HG02885 (cell line): ENCODE measurements at regions not wholly inside any gene's neighbourhood (a gene's known extent, or its start where the extent isn't known, plus 50 kb on each side); places are given as distances from the start of the nearest gene placed in this dataset.
A peak's percentile ranks its signal among the peaks of the same experiment; 100 is the strongest.

ENCODE experiments used
- ATAC-seq: cut with Tn5 transposase; IDR thresholded peaks from one replicate; pipeline ENCODE4 v1.9.1; 2021; ENCODE audit warnings: mild to moderate bottlenecking; ENCODE audit not compliant: unreplicated experiment, poor library complexity

DNA sequence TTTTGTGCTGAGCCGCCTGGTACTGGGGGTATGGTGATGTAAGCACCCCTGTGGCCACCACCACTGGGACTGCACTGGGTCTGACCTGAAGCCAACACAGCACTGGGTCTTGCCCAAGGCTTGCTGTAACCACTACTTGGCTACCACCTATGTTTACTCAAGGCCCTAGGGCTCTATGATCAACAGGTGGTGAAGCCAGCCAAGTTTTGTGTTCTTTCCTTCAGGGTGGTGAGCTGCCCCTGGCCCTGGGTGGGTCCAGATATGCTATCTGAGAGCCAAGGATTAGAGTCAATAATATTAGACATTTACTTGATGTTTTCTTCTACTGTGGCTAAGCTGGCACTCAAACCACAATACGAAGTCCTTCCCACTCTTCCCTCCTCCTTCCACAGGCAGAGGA lies 55.1 kb upstream of the PAGE4 start:
- no peak for ATAC-seq

DNA sequence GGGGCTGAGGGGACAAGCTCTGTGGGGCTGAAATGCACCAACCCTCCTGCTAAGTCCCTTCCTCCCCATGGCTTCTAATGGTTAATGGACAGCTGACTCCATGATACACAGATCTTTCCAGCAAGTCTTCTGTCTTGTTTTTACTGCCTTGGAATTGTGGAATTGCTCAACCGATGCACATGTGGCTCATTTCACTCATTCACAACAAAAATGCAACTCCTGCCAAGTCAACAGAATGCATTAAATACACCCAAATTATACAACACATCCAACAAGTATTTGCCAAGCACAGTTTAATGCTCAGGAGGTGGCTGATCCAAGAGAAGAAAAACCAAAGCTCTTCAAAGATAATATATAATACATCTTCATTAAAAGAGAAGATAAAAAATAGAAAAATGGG lies 61.9 kb upstream of the PAGE4 start:
- no peak for ATAC-seq

GRCh38 chrX:49762175-49762720 lies 66.5 kb upstream of the PAGE1 start:
- ATAC-seq = no peak

- no peak for ATAC-seq
Observed at GRCh38 chrX:49761481-49761880, 65.7 kb upstream of the PAGE1 start.

DNA sequence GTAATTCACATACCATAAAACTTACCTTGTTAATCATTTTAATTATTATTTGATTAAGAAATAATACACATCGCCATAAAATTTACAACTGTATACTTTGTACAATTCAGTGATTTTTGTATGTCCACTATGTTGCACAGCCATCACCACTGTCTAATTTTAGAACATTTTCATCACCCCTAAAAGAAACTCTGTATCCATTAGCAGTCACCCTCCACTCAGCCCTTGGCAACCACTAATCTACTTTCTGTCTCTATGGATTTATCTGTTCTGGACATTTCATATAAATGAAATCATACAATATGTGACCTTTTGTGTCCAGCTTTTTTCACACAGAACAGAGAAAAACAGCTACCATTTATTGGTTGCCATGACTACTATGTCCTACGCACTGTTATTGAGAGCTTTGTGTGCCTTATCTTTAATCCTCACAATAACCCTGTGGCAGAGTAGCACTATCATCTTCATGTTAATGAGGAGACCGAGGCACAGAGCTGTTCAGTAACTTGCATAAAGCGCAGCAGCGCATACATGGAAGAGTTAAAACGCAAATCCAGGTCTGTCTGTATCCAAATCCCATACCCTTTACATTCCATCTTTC lies 64.6 kb upstream of the PAGE1 start:
- no peak for ATAC-seq

GRCh38 chrX:49756692-49757091 lies 60.9 kb upstream of the PAGE1 start:
- ATAC-seq = no peak

DNA sequence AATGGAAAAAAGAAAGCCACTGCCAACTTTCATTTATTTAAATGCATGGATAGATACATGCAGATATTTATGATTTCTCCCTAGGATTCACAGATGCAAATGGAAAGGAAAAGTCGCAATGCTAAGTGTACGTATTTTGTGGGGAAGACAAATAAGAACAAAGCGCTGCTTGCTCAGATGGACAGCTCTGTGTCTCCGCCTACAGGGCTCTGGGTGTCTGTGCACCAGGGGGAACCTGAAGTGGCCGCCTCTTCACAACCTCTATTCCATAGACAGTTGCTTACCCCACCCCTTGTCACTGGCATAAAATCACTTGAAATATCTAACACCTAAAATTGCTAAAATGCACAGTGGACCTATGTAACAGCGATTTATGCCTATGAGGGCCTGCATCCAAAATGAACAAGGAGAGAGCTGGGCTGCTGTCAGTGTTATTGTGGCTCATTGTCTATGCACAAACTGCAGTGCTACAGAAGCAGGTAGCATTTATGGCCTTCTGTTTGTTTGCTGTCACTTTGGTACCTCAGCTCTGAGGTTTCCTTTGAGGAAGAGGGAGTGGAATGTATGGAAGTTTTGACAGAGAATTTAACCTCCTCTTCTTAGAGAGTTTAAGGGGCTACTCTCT lies 58.6 kb upstream of the PAGE1 start:
- peak; percentile 76 for ATAC-seq

DNA sequence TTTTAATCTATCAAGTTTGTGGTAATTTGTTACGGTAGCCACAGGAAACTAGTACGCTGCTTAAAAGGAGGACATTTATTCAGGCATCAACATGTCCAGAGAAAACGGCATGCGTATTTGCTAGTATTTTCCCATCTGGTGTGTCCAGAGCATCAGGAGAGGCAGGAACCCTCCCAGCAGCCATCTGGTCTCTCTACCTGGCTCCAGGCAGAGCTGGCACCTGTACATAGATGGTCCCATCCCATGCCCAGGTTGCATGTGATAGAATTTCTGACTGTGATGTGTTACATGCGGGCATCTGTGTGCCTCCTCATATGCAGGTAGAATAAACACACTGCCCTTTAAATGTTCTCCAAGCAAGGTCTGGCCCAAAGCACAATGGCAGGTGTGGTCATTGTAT lies 57.9 kb upstream of the PAGE1 start:
- ATAC-seq = no peak

- no peak for ATAC-seq
Observed at GRCh38 chrX:49748211-49748956, 52.6 kb upstream of the PAGE1 start.

- ATAC-seq = no peak
Observed at GRCh38 chrX:49746306-49746705, 50.5 kb upstream of the PAGE1 start.
